Endothelial cell (in vitro differentiated cells): ENCODE measurements at regions not wholly inside any gene's neighbourhood (a gene's known extent, or its start where the extent isn't known, plus 50 kb on each side); places are given as distances from the start of the nearest gene placed in this dataset.

Source experiments
- DNase-seq: peaks from one replicate; pipeline ENCODE4 v3.0.0; 2021; ENCODE audit warnings: low spot score
- H3K27ac Mint-ChIP-seq: one replicate; pipeline ENCODE4 v1.8.0; 2021; ENCODE audit warnings: mixed read lengths, inconsistent platforms; ENCODE audit not compliant: unreplicated experiment
- H3K27me3 Mint-ChIP-seq: one replicate; pipeline ENCODE4 v1.8.0; 2021; ENCODE audit warnings: mild to moderate bottlenecking, moderate library complexity, mixed read lengths, inconsistent platforms; ENCODE audit not compliant: unreplicated experiment
- H3K36me3 Mint-ChIP-seq: one replicate; pipeline ENCODE4 v1.8.0; 2021; ENCODE audit warnings: mild to moderate bottlenecking, low read depth, mixed read lengths, inconsistent platforms; ENCODE audit not compliant: unreplicated experiment
- H3K4me1 Mint-ChIP-seq: one replicate; pipeline ENCODE4 v1.8.0; 2021; ENCODE audit warnings: mild to moderate bottlenecking, mixed read lengths, inconsistent platforms; ENCODE audit not compliant: unreplicated experiment
- H3K4me3 Mint-ChIP-seq: one replicate; pipeline ENCODE4 v1.8.0; 2021; ENCODE audit warnings: mild to moderate bottlenecking, mixed read lengths, inconsistent platforms; ENCODE audit not compliant: unreplicated experiment
- H3K9me3 Mint-ChIP-seq: one replicate; pipeline ENCODE4 v1.8.0; 2021; ENCODE audit warnings: mixed read lengths, inconsistent platforms; ENCODE audit not compliant: unreplicated experiment
- CTCF ChIP-seq: fragments of 200-600 bp; sonication (generic); IDR thresholded peaks from one replicate; pipeline ENCODE4 v1.5.0; 2021; ENCODE audit warnings: antibody characterized with exemption; ENCODE audit not compliant: unreplicated experiment

- no peak overlapping the region for H3K27ac Mint-ChIP-seq
- no peak for DNase-seq
Observed at GRCh38 chr6:130600880-130601341, 226.3 kb upstream of the SMLR1 start.

GRCh38 chr6:130602151-130602770 is 224.9 kb upstream of the SMLR1 start:
- Mint-ChIP-seq H3K27me3 (peaks cover 2% of the 10 kb centered on the region), H3K9me3 (no peaks in the 10 kb centered on the region), H3K4me1 (peaks cover 4% of the 10 kb centered on the region), H3K27ac (no peak overlapping the region), H3K4me3 (no peak overlapping the region), H3K36me3 (no peaks in the 10 kb centered on the region)
- no peak for TF ChIP-seq CTCF
- no peak for DNase-seq

More at GRCh38 chr6:130600880-130601341, 226.3 kb upstream of the SMLR1 start:
- no peaks in the 10 kb centered on the region for H3K36me3 Mint-ChIP-seq
- peaks cover 2% of the 10 kb centered on the region for H3K27me3 Mint-ChIP-seq
- H3K9me3 Mint-ChIP-seq: no peaks in the 10 kb centered on the region
- no peak for TF ChIP-seq CTCF
- no peak overlapping the region for H3K4me3 Mint-ChIP-seq
- peaks cover 4% of the 10 kb centered on the region for H3K4me1 Mint-ChIP-seq

GRCh38 chr6:130603391-130603790 is 223.8 kb upstream of the SMLR1 start:
- H3K9me3 Mint-ChIP-seq: no peaks in the 10 kb centered on the region
- no peak for DNase-seq

GRCh38 chr6:130604841-130605399 is 222.3 kb upstream of the SMLR1 start:
- no peak for DNase-seq
- Mint-ChIP-seq H3K9me3 (no peaks in the 10 kb centered on the region), H3K27ac (no peak overlapping the region), H3K36me3 (no peaks in the 10 kb centered on the region), H3K27me3 (peaks cover 2% of the 10 kb centered on the region), H3K4me3 (no peak overlapping the region), H3K4me1 (peaks cover 4% of the 10 kb centered on the region)
- no peak for TF ChIP-seq CTCF

More at GRCh38 chr6:130603391-130603790, 223.8 kb upstream of the SMLR1 start:
- Mint-ChIP-seq H3K4me1 (peaks cover 4% of the 10 kb centered on the region), H3K4me3 (no peak overlapping the region), H3K36me3 (no peaks in the 10 kb centered on the region), H3K27ac (no peak overlapping the region), H3K27me3 (peaks cover 2% of the 10 kb centered on the region)
- no peak for TF ChIP-seq CTCF

- no peak for DNase-seq
- no peaks in the 10 kb centered on the region for H3K27me3 Mint-ChIP-seq
- H3K9me3 Mint-ChIP-seq: no peaks in the 10 kb centered on the region
- TF ChIP-seq CTCF: no peak
- H3K27ac Mint-ChIP-seq: no peak overlapping the region
- H3K4me3 Mint-ChIP-seq: no peak overlapping the region
- H3K36me3 Mint-ChIP-seq: no peaks in the 10 kb centered on the region
- H3K4me1 Mint-ChIP-seq: no peaks in the 10 kb centered on the region
Observed at GRCh38 chr6:130610303-130610702, 216.9 kb upstream of the SMLR1 start.
